HG02970 (cell line): ENCODE measurements at regions not wholly inside any gene's neighbourhood (a gene's known extent, or its start where the extent isn't known, plus 50 kb on each side); places are given as distances from the start of the nearest gene placed in this dataset.

Source experiments
- ATAC-seq: cut with Tn5 transposase; IDR thresholded peaks from one replicate; pipeline ENCODE4 v1.9.1; 2021; ENCODE audit warnings: mild to moderate bottlenecking, moderate library complexity, moderate number of reproducible peaks; ENCODE audit not compliant: unreplicated experiment, low FRiP score

DNA sequence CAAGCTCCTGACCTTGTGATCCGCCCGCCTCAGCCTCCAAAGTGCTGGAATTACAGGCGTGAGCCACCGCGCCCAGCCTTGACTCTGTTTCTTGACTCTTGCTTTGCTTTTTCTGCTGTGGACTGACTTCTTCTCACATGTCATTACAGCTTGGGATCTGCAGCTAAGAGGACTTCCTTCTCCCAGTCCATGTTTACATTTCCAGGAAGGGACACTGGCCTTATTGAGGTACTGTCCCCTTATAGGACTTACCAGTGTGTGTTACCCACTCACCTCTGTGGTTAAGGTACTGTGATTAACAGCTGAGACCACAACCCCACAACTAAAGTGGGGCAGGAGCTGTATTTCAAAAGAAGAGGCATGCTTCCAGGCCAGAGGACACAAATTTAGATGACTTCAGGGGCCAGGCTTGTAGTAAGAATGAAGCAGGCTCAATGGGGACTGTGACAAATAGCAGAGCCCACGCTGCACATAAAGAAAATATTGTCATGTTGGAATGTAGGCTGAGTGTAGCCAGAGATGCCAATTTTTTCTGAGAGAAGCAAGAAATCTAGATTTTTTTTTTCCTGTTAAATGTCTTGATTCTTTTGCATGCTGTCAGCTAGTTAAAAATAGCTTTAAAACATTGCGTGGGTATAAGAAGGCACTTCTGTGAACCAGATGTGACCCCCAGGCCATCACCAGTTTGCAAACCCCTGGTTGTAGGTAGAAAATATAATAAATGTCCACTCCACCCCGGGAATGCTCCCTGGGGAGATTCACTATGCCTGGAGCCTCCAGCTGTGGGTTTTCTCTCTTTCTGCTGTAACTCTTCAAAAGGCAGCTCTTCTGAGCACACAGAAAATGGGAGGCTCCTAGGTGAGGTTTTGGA, 75.0 kb downstream of the PTPDC1 start:
- no peak for ATAC-seq

GRCh38 chr9:94160594-94161501, 76.6 kb downstream of the PTPDC1 start:
- ATAC-seq, result no peak

DNA sequence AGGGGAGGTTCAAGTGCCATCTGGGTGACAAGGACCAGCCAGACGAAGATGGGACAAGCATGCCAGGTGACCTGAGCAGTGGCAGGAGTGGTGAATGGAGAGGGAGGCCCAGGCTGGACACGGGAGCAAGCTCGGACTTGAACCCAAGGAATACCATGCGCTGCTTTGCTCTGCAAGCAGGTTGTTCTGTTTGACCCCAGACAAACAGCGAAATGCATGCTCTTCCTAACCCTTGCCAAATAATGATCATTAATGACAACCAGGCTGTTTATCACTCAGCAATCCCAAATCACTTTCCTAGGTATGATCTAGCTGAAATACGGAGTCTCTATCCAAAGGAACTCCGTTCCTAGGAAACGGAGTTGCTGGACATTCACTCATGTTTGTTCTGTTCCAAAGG, 77.4 kb downstream of the PTPDC1 start:
- ATAC-seq, result no peak

DNA sequence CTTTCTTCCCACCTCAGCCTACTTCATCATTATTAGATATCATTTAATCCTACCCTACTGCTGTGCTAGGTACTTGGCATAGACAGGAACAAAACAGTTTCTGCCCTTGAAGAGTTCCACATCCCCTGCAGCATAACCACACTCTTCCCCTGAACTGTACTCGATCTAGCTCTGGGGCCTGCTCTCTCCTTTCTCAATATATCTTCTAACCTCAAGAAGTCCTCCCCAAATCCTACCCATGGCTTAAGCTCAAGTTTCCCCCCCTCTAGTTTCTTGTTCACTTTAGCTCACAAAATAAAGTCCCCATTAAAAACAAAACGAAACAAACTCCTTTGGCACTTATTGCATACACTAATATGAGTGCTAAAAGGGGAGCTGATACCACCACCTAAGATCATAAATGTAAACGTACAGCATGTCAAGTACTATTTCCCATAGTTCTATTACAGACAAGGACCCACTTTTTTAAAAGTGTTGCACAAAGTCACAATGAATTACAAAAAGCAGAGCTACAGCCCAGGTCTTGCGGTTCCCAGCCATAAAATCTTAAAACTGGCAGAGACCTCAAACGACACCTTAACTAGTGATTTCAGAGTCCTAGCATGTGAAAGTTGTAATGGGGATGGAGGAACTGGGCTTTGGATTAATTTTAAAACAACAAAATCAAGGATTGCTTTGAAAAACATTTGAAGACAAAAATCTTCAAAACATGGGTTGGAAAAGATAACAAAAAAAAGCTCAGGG, 80.7 kb downstream of the PTPDC1 start:
- ATAC-seq, result no peak

- peak; percentile 93 for ATAC-seq
Observed at GRCh38 chr9:94165592-94166235, 81.5 kb downstream of the PTPDC1 start.

DNA sequence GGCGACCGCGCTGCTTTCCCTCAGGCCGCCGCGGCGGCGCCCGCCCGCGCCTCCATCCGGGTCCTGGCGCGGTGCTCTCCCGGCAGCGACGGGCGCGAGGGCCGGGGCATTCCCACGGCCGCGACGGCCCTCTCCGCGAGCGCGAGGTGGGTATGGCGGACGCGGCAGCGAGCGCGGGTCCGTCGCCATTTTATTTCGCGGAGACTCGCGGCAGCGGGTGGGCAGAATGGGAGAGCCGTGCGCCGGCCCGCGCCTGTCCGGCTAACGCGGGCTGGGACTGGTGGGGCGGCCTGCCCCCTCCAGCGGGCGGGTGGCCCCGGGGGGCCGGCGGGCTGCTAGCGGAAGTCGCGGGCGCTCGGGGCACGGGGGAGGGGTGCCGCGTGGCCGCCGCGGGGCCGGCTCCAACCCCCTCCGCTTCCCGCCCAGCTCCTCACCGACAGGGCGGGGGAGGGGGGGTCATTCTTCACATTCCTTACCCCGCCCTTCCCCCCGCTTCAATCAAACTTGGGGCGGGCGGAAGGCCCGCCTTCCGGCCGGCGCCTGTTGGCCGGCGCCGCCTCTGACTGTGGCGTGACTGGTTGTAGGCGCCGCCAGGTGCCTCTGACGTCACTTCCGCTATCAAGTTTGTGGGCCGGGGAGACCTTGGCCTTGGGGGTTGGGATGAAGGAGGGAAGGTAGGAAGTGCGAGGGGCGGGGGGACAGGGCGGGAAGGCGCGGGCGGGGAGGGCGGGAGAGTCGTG, 82.1 kb downstream of the PTPDC1 start:
- ATAC-seq, result peak; percentile 65

DNA sequence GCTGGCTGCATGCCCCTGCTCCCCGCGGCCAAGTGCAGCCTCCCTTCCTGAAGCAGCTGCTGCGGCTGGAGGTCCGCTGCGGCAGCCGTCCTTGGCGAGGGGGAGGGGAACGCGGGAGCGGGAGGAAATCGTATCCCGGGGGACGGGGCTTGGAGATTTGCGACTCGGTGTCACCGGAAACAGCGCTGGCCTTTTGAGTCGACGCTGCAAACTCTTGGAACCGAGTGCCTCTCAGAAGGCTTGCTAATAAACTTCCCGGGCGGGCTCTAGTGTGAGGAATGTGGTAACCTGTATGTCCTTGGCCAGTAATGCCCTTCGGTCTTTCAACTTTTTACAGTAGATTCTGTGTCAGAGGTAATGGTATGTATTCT, 82.7 kb downstream of the PTPDC1 start:
- ATAC-seq, result peak; percentile 5

- ATAC-seq, result no peak
Observed at GRCh38 chr9:94167376-94167890, 83.2 kb downstream of the PTPDC1 start.

DNA sequence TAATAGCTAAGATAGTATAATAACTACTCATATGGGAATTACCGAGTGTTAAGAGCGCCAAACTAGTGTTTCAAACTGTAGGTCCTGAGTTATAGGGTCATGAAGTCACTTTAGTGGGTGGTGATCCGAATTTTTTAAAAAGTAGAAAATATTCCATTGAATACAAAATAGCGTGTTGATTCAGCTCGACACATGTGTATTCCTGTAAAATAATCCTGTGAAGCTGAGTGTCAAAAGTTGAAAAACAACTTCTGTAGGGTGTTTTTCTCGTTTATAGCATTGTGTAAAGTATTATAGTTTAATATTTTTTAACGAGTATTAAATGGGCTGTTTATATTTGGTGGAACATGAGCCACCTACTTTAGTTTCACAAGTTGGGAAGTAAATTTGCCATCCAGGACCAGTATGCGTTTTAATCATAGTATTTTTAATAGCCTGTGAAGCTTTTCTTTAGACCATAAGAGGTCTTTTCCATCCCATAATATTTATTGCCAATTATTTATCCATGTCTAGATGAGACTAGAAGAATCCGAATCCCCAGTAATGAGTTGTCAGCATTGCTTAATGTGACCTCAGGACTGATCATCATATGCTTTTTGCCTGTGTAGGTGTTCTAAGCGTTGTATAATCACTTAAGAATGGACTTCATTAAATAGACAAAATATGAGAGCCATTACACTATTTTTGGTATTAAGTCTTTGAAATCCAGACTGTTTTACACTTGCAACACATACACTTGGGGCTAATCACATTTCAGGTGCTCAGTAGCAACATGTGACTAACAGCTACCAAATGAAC, 84.1 kb downstream of the PTPDC1 start:
- ATAC-seq, result no peak

DNA sequence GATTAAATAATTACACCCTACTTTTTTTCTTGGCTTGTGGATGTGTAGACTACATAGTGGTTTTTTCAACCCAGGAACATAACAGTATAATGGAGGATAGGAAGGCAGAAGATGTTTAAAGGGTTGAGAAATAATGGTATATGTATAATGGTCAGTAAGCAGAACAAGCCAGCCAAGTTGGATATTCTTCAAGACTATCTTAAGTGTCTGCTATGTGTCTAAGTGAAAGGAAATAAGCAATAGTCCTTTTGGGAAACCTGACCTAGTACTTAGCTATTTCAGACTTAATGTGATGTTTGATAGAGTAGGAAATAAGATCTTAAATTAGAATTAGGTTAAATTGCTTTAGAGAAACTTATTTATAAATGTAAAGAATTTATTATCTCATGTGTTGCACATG, 85.7 kb downstream of the PTPDC1 start:
- ATAC-seq, result no peak

DNA sequence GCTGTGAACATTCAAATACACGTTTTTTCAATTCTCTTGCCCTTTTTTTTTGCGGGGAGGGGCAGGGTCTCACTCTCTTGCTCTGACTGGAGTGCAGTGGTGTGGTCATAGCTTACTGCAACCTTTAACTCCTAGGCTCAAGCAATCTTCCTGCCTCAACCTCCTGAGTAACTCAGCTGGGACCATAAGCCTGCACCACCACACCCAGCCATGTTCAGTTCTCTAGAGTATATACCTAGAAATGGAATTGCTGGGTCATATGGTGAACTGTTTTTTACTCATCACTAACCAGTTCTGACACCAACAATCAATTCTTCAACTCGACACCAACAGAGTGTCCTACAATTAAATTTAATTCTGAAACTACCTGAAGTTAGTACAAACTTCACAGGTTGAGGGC, 85.5 kb upstream of the ZNF169 start:
- no peak for ATAC-seq

- ATAC-seq, result no peak
Observed at GRCh38 chr9:94174164-94174563, 84.9 kb upstream of the ZNF169 start.

- ATAC-seq, result no peak
Observed at GRCh38 chr9:94175669-94176068, 83.4 kb upstream of the ZNF169 start.

GRCh38 chr9:94176608-94177007, 82.5 kb upstream of the ZNF169 start:
- ATAC-seq, result no peak

DNA sequence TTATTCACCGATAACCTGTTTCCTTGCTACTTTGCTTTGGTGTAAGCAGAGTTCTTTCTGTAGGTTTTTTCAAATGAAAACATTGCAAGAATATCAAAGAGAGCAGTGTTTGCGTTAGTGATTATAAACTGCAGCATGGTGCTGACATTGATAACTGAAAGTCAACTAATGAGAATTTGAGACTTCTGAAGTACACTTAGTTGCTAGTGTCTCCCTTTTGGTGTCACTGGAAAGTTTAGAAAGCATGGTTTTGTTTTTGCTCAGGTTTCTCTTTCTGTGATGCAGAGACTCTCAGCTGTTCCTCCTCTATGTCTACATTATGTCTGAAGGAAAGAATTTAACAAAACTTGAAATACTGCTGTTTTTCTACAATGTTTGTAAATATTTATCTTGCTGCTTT, 80.2 kb upstream of the ZNF169 start:
- no peak for ATAC-seq

DNA sequence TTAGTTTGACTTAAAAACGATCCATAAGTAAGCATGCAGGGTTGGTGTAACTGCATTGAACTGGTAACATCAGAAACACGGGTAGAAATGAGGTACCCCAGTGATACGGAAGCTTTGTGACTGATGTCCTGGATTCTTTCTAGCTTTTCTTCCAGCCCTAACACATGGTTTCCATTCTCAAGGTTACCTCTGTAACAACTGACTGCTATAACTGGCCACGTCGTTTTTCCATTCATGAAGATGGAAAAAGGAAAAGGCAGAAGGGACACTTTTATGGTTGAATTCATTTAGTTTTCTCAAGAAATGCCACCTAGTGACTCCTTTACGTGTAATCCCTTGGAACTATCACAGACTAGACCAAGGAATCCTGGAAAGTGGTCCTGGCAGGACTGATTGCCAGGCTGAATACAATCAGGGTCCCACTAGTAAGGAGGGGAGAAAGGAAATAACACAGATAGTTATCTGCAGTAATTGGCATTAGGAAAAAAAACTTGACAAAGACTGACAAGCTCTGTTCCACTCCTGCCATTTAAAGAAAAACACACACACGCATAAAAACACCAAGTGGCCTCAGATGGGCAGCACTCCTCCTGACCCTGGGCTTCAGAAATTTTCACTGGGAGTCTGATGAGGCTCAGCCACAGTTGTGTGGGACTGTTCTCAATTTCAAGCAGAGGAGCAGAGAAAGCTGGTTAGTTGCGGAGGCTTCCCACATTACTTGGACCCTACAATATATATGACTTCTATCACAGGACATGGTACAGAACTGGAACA, 77.5 kb upstream of the ZNF169 start:
- no peak for ATAC-seq

- no peak for ATAC-seq
Observed at GRCh38 chr9:94182532-94182931, 76.6 kb upstream of the ZNF169 start.
